SK-N-SH (cell line): ENCODE measurements at regions not wholly inside any gene's neighbourhood (a gene's known extent, or its start where the extent isn't known, plus 50 kb on each side); places are given as distances from the start of the nearest gene placed in this dataset.

ENCODE experiments used
- CTCF ChIA-PET: fragments of 300-600, 350-600 bp; formaldehyde crosslinking; extraction: SDS; loops from one replicate; lab custom pipeline; 2021; lab: Yijun Ruan, JAX
- POLR2A ChIA-PET: fragments of 350-600 bp; sonication (Branson Sonifier 250); formaldehyde crosslinking; extraction: SDS; loops from one replicate; lab custom pipeline; 2020; ENCODE audit warnings: antibody characterized with exemption, inconsistent platforms; lab: Yijun Ruan, JAX
- DNase-seq: peaks from one replicate; pipeline ENCODE4 v3.0.0; 2012
- H2AFZ ChIP-seq: fragments of 200-600 bp; sonication (generic); 2 replicates; pipeline ENCODE4 v1.8.1; 2016; ENCODE audit warnings: antibody characterized with exemption, mild to moderate bottlenecking, low read depth
- H3F3A ChIP-seq: fragments of 200-600 bp; sonication (generic); replicated peaks from 2 replicates; pipeline ENCODE3; 2016; ENCODE audit warnings: antibody characterized with exemption, mild to moderate bottlenecking; ENCODE audit not compliant: insufficient read depth
- H3K27ac ChIP-seq, 2 experiments: fragments of 200-500 bp in 1 of 2; fragments of 200-600 bp in 1 of 2; sonication (Bioruptor generic) in 1 of 2; sonication (generic), shearing (Covaris generic) in 1 of 2; 2 replicates each; pipeline versions ENCODE4 v1.5.1 to v1.6.1; 2014 to 2016; ENCODE audit warnings: low read depth in 2 of 2, inconsistent platforms in 1 of 2, low read length in 1 of 2, mild to moderate bottlenecking in 1 of 2, mixed read lengths in 1 of 2
- H3K27me3 ChIP-seq: fragments of 200-600 bp; sonication (generic), shearing (Covaris generic); 2 replicates; pipeline ENCODE4 v1.6.1; 2016; ENCODE audit warnings: mixed run types; ENCODE audit not compliant: insufficient read depth
- H3K36me3 ChIP-seq, 2 experiments: fragments of 200-500 bp in 1 of 2; fragments of 200-600 bp in 1 of 2; sonication (Bioruptor generic) in 1 of 2; sonication (generic) in 1 of 2; replicated peaks in 1 of 2; 2 replicates each; pipeline versions ENCODE3 to v1.5.1; 2014 to 2016; ENCODE audit warnings: low read length in 1 of 2, mild to moderate bottlenecking in 1 of 2; ENCODE audit not compliant: insufficient read depth in 2 of 2, control insufficient read depth in 1 of 2
- H3K4me1 ChIP-seq, 2 experiments: fragments of 200-500 bp in 1 of 2; fragments of 200-600 bp in 1 of 2; sonication (Bioruptor generic) in 1 of 2; sonication (generic), shearing (Covaris generic) in 1 of 2; 2 replicates each; pipeline versions ENCODE4 v1.5.1 to v1.6.1; 2014 to 2016; ENCODE audit warnings: low read depth in 1 of 2, low read length in 1 of 2, mixed run types in 1 of 2; ENCODE audit not compliant: insufficient read depth in 2 of 2, control insufficient read depth in 1 of 2
- H3K4me2 ChIP-seq: fragments of 200-600 bp; sonication (generic), shearing (Covaris generic); 2 replicates; pipeline ENCODE4 v1.6.1; 2017; ENCODE audit warnings: mixed run types
- H3K4me3 ChIP-seq, 2 experiments: fragments of 200-500 bp in 1 of 2; fragments of 200-600 bp in 1 of 2; sonication (Bioruptor generic) in 1 of 2; sonication (generic), shearing (Covaris generic) in 1 of 2; 2 replicates each; pipeline versions ENCODE4 v1.5.1 to v1.8.1; 2014 to 2016; ENCODE audit warnings: low read depth in 2 of 2, inconsistent platforms in 1 of 2, low read length in 1 of 2, mild to moderate bottlenecking in 1 of 2, mixed read lengths in 1 of 2, moderate library complexity in 1 of 2
- H3K79me2 ChIP-seq: fragments of 200-600 bp; sonication (generic); 2 replicates; pipeline ENCODE4 v1.8.1; 2017; ENCODE audit warnings: mild to moderate bottlenecking; ENCODE audit not compliant: insufficient read depth
- H3K9ac ChIP-seq: fragments of 200-600 bp; sonication (generic); 2 replicates; pipeline ENCODE4 v1.6.1; 2017; ENCODE audit warnings: mixed run types
- H3K9me2 ChIP-seq: fragments of 200-600 bp; sonication (generic); 2 replicates; pipeline ENCODE4 v1.6.1; 2017; ENCODE audit warnings: mixed run types
- H3K9me3 ChIP-seq: fragments of 200-600 bp; sonication (generic); 2 replicates; pipeline ENCODE4 v1.6.1; 2017; ENCODE audit warnings: mixed run types, mild to moderate bottlenecking, moderate library complexity
- H4K20me1 ChIP-seq: fragments of 200-600 bp; sonication (generic); 2 replicates; pipeline ENCODE4 v1.6.1; 2017; ENCODE audit warnings: mild to moderate bottlenecking, mixed run types; ENCODE audit not compliant: insufficient read depth
- CHD2 ChIP-seq: fragments of 150-350 bp; IDR thresholded peaks from 2 replicates; pipeline ENCODE4 v1.6.1; 2018; ENCODE audit warnings: low read length; ENCODE audit not compliant: partially characterized antibody
- CTCF ChIP-seq: fragments of 200-600 bp; sonication (generic); IDR thresholded peaks from 2 replicates; pipeline ENCODE4 v1.6.1; 2017; ENCODE audit warnings: antibody characterized with exemption, mild to moderate bottlenecking, moderate library complexity
- EP300 ChIP-seq, 2 experiments: IDR thresholded peaks; 2 replicates each; pipeline versions ENCODE4 v1.4.0 to v1.6.1; 2012; ENCODE audit warnings: borderline replicate concordance in 1 of 2, low read depth in 1 of 2, low read length in 1 of 2
- EZH2phosphoT487 ChIP-seq: fragments of 200-600 bp; sonication (generic); IDR thresholded peaks from 2 replicates; pipeline ENCODE4 v1.6.1; 2017; ENCODE audit warnings: low read depth, mixed run types, mild to moderate bottlenecking, antibody characterized with exemption, moderate library complexity, borderline replicate concordance
- FOXJ3 ChIP-seq: sonication (generic); formaldehyde crosslinking; IDR thresholded peaks from 2 replicates; pipeline ENCODE4 v1.5.1; 2020; ENCODE audit warnings: mild to moderate bottlenecking, missing genetic modification reagents
- GATA2 ChIP-seq: sonication (generic); formaldehyde crosslinking; IDR thresholded peaks from 2 replicates; pipeline ENCODE4 v1.5.0; 2020; ENCODE audit warnings: mild to moderate bottlenecking, missing genetic modification reagents
- IRF3 ChIP-seq: fragments of 150-350 bp; IDR thresholded peaks from 2 replicates; pipeline ENCODE4 v1.6.1; 2016; ENCODE audit warnings: mild to moderate bottlenecking, low read depth, low read length
- JUND ChIP-seq: IDR thresholded peaks from 2 replicates; pipeline ENCODE4 v1.4.0; 2012
- MAX ChIP-seq: IDR thresholded peaks from 2 replicates; pipeline ENCODE4 v1.4.0; 2012; ENCODE audit warnings: low read depth
- MXI1 ChIP-seq: IDR thresholded peaks from 2 replicates; pipeline ENCODE4 v1.6.1; 2012; ENCODE audit warnings: mild to moderate bottlenecking, low read depth, low read length, improper control_type of control experiment
- NFIC ChIP-seq: IDR thresholded peaks from 2 replicates; pipeline ENCODE4 v1.4.0; 2012; ENCODE audit warnings: borderline replicate concordance
- POLR2AphosphoS5 ChIP-seq: IDR thresholded peaks from 2 replicates; pipeline ENCODE4 v1.6.1; 2012; ENCODE audit warnings: low read depth, low read length
- RCOR1 ChIP-seq: fragments of 150-350 bp; IDR thresholded peaks from 2 replicates; pipeline ENCODE4 v1.6.1; 2017; ENCODE audit warnings: antibody characterized with exemption, low read length
- REST ChIP-seq: IDR thresholded peaks from 2 replicates; pipeline ENCODE4 v1.6.1; 2012; ENCODE audit warnings: mild to moderate bottlenecking, low read depth, low read length, moderate library complexity
- RFX5 ChIP-seq: IDR thresholded peaks from 2 replicates; pipeline ENCODE4 v1.6.1; 2012; ENCODE audit warnings: mild to moderate bottlenecking, improper control_type of control experiment, low read length
- RXRA ChIP-seq: IDR thresholded peaks from 2 replicates; pipeline ENCODE4 v1.4.0; 2012; ENCODE audit warnings: low read depth, mild to moderate bottlenecking, borderline replicate concordance
- SMC3 ChIP-seq: IDR thresholded peaks from 2 replicates; pipeline ENCODE4 v1.6.1; 2012; ENCODE audit warnings: low read depth, low read length, improper control_type of control experiment
- TEAD4 ChIP-seq: IDR thresholded peaks from 2 replicates; pipeline ENCODE4 v1.4.0; 2012; ENCODE audit warnings: mild to moderate bottlenecking, borderline replicate concordance; ENCODE audit not compliant: insufficient read depth
- YY1 ChIP-seq: IDR thresholded peaks from 2 replicates; pipeline ENCODE4 v1.4.0; 2012; ENCODE audit warnings: low read depth, mild to moderate bottlenecking
- WGBS: methylation state at CpG from one replicate; pipeline ENCODE4 v1.1.6; 2017; ENCODE audit warnings: low lambda C conversion rate; 5-methylcytosine and 5-hydroxymethylcytosine counted together

- Histone ChIP-seq H3K9me3 (no peaks in the 10 kb centered on the region), H3F3A (no peaks in the 10 kb centered on the region), H3K27ac (no peak overlapping the region), H2AFZ (no peak overlapping the region), H3K9ac (no peak overlapping the region), H3K4me2 (no peak overlapping the region), H3K9me2 (no peaks in the 10 kb centered on the region), H3K27me3 (no peaks in the 10 kb centered on the region), H4K20me1 (no peaks in the 10 kb centered on the region), H3K79me2 (no peaks in the 10 kb centered on the region), H3K36me3 (no peaks in the 10 kb centered on the region), H3K4me1 (no peaks in the 10 kb centered on the region), H3K4me3 (no peak overlapping the region)
- WGBS: 55% methylated on average over 9 of the region's 9 CpGs
- TF ChIP-seq TEAD4: no peak
- TF ChIP-seq NFIC: no peak
- ChIA-PET POLR2A (no interaction called here), CTCF (no interaction called here)
- no peak for DNase-seq
Measured at GRCh38 chr6:165791306-165791705, 128.3 kb upstream of the PDE10A start.

GRCh38 chr6:165782812-165783211, 119.8 kb upstream of the PDE10A start:
- TF ChIP-seq RXRA (no peak), NFIC (no peak), GATA2 (CRISPR knock-in tag) (no peak), CTCF (no peak), SMC3 (no peak), EP300 (IDR thresholded peaks at IDR 0.05; ENCODE audit: borderline replicate concordance in 1 of 2, low read depth in 1 of 2, low read length in 1 of 2) (no peak), TEAD4 (no peak), IRF3 (no peak), RFX5 (no peak), POLR2AphosphoS5 (no peak), EZH2phosphoT487 (no peak), MXI1 (no peak), CHD2 (no peak), RCOR1 (no peak), YY1 (no peak), MAX (no peak), JUND (no peak), REST (no peak), FOXJ3 (no peak)
- TF ChIP-seq, all 33 proteins: peak for 0
- H3K9me3 ChIP-seq: no peaks in the 10 kb centered on the region
- no peak for DNase-seq
- H2AFZ ChIP-seq: no peak overlapping the region
- H3K27ac ChIP-seq: no peak overlapping the region
- 33% methylated on average over 3 of the region's 3 CpGs for WGBS
- H3K4me1 ChIP-seq: no peaks in the 10 kb centered on the region
- no peak overlapping the region for H3K4me3 ChIP-seq
- H3K9me2 ChIP-seq: no peaks in the 10 kb centered on the region
- CTCF ChIA-PET: interaction anchor here (1.6 kb wide), 1 partner anchor 108 kb away, joined by 3 read pairs; no protein-coding TSS in a partner anchor
- no peaks in the 10 kb centered on the region for H3K79me2 ChIP-seq
- H3K9ac ChIP-seq: no peak overlapping the region
- POLR2A ChIA-PET: no interaction called here
- no peaks in the 10 kb centered on the region for H4K20me1 ChIP-seq
- H3K27me3 ChIP-seq: no peaks in the 10 kb centered on the region
- no peaks in the 10 kb centered on the region for H3K36me3 ChIP-seq
- no peak overlapping the region for H3K4me2 ChIP-seq
- no peaks in the 10 kb centered on the region for H3F3A ChIP-seq
